GM19324 (cell line): ENCODE measurements at regions not wholly inside any gene's neighbourhood (a gene's known extent, or its start where the extent isn't known, plus 50 kb on each side); places are given as distances from the start of the nearest gene placed in this dataset.
A peak's percentile ranks its signal among the peaks of the same experiment; 100 is the strongest.
"Not testable (repeated sequence)": the region's sequence is repeated elsewhere in the genome, so short reads cannot be mapped to it uniquely, and the experiment has no call there.

Experiments used
- ATAC-seq: cut with Tn5 transposase; IDR thresholded peaks from one replicate; pipeline ENCODE4 v1.9.1; 2021; ENCODE audit warnings: mild to moderate bottlenecking, moderate library complexity; ENCODE audit not compliant: unreplicated experiment, low FRiP score

DNA sequence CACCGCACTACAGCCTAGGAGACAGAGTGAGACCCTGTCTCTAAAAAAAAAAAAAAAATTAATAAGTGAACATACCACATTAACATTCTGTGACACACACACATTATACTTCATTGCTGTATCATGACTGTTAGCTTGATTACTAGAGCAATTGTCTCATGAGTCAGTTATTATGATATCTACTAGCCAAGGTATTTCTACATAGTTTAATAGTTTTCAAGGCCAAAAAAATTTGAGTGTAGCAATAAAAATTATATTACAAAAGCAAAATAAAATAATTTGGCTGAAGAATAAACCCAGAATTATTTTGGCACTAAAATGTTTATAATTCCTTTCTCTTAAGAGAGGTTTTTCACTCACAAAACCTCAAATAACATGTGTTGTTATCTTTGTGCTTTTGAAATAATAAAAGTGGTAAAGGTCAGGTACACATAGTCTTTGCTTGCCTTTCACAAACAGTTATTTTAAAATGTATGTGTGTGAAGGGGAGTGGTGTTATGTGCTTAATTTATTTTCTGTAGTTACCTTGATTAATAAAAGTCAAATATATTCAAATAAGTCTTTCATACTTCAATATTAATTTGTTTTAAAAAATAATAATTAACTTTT is 136.9 kb upstream of the SPOPL start:
- ATAC-seq: no peak

DNA sequence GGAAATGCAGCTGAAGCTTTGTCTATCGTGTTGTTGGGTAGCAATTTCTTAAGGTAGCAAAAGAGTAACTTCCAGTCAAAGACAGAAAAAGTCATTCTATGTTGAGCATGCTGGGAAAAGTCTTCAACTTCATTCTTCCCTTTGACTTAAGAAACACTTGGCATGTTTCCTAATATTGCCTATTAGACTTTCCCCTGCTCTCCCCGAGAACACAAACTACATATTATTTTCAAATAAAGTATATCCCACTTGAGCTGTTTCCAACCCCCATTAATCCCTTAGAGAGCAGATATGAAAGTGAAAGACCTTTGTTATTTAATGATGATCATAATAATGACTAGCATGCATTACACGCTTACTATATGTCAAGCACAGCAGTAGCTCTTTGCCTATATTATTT is 136.0 kb upstream of the SPOPL start:
- ATAC-seq: no peak

DNA sequence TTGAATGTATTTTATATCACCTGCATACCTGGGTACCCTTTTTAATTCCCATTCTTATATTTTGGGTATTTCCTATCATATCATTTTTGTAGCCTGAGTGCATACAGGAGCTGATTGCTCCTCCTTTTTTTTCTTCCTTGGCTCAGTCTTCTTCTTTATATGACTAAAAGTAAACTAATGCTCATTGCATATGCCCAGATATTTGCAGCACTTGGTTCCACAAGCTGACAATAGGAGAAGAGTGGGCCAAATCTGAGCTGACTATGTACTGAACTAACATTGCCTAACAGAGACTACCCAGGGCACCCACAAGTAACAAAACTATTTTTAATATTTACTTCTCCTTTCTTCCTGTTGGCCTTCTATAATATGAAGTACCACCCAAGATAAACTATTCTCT is 131.7 kb upstream of the SPOPL start:
- ATAC-seq: no peak

DNA sequence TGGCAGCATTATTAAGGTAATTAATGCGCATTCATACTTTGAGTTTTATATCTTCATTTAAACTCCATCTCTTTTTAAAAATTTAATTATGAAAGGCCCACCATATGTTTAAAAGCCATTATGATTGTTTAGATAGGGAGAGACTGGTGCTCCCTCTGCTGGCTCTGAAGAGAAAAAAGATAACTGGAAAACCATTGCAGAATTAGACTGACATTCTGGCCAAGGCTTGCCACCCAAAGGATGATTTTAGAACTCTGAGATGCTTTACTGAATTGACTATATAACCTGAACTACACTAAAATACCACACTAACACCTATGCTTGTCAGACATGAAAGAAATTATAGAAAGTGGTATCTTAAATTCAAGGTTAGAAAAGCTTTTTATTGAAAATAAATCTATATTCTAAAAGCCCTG is 127.6 kb upstream of the SPOPL start:
- ATAC-seq: no peak

DNA sequence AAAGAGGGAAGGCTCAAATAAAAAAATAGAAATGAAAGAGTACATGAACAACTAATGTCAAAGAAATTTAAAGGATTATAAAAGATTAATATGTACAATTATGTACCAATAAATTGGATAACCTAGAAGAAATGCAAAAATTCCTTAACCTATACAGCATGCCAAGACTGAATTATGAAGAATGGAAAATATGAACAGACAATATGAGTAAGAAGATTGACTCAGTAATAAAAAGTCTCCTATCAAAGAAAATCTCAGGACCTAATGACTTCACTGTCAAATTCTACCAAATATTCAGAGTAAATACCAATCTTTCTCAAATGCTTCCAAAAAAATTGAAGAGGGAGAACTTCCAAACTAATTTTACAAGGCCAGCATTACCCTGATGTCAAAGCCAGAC is 120.2 kb upstream of the SPOPL start:
- ATAC-seq: no peak

DNA sequence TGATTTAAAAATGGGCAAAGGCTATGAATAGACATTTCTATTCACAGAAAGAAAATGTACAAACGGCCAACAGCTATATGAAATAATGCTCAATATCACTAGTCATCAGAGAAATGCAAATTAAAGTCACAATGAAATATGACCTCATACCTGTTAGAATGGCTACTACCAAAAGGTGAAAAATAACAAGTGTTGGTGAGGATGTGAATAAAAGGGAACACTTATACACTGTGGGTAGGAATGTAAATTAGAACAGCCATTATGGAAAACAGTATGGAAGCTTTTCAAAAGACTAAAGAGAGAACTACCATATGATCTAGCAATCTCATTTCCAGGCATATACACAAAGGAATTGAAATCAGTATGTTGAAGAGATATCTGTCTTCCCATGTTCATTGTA is 118.9 kb upstream of the SPOPL start:
- ATAC-seq: no peak

DNA sequence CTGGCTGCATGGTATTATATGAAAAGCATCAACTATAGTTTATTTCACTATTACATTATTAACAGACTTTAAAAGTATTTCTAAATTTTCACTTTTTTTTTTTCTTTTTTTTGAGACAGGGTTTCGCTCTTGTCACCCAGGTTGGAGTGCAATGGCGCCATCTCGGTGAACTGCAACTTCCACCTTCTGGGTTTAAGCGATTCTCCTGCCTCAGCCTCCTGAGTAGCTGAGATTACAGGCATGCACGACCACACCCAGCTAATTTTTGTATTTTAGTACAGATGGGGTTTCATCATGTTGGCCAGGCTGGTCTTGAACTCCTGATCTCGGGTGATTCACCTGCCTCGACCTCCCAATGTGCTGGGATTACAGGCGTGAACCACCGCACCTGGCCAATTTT is 115.4 kb upstream of the SPOPL start:
- ATAC-seq: not testable (repeated sequence)

DNA sequence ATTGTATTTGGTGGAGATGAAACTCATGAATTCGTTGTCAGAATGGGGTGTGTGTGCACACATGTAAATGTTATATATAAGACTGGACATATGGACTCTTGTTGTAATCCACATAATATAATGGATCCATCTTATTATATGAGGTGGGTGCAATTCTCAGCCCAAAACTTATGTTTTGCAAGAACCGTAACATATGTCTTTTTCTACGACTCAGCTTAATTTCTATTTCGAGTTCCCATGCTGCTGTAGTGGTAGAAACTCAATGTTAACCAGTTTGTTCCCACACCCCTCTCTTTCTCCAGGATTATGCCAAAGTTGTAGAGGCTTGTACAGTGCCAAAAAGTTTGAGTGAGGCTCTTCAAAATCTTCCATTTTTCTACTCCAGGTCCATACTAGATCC is 112.5 kb upstream of the SPOPL start:
- ATAC-seq: no peak

DNA sequence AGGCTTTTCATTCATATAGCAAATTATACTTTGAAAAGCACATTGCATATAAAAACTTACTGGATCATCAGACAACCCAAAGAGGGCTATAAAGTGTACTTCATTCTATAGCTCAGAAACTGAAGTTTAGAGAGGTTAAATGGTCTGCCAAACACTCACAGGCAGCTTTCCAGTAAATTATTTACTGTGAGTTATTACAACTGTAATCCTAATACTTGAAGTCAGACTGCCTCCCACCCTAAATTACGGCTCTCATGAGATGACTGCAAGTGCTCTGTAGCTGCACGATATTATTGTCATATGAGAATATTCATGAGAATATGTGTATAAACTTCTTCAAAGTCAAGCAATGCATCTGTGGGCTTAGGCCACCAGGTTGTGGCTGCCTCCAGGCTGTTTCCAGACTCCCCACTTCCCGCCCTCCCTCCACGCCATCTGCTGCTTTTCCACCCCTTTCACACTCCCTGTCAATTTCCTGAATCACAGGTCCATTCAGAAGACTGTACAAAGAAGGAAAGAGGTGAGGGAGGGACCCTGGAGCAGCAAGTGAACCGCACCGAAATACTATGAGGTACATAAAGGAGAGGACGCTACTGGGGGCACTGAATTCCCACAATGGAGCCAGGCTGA is 111.1 kb upstream of the SPOPL start:
- no peak for ATAC-seq

DNA sequence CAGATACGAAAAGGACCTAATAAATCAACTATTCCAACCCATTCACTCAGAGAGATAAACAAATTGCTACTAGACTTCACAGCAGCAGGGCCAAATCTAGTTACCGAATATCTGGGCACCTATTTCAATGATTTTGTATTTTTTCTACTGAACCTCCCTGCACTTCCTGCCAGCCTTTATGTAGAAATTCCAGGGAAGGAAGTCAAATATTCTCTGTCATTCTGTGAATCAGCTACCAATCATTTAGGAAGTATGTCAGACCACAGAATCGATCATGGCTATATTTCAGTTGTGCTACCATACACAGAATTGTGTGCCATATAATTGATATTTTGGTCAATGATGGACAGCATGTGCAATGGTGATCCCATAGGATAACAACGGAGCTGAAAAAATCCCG is 109.6 kb upstream of the SPOPL start:
- no peak for ATAC-seq

DNA sequence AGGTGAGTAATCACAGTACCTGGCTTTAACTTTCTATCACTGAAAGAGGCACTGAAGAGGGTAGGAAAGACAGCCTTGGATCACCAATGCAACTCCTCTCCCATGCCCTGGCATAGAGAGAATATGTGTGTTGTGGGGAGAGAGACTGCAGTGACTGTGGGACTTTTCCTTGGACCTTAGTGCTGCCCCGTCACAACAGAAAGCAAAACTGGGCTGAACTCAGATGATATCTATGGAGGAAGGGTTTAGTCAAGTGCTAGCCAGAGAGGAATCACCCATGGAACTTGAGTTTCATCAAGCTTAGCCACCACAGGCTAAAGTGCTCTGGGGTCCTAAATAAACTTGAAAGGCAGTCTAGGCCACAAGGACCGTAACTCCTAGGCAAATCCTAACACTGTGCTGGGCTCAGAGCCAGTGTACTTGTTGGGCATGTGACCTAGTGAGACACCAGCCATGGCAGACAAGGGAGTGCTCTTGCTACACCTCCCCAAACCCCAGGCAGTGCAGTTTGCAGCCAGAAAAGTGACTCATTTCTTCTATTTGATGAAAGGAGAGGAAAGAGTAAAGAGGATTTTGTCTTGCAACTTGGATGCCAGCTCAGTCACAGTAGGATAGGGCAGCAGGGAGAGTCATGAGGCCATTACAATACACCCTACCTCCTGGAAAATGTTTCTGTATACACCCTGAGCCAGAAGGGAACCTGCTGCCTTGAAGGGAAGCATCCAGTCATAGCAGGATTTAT is 105.8 kb upstream of the SPOPL start:
- peak; percentile 51 for ATAC-seq

DNA sequence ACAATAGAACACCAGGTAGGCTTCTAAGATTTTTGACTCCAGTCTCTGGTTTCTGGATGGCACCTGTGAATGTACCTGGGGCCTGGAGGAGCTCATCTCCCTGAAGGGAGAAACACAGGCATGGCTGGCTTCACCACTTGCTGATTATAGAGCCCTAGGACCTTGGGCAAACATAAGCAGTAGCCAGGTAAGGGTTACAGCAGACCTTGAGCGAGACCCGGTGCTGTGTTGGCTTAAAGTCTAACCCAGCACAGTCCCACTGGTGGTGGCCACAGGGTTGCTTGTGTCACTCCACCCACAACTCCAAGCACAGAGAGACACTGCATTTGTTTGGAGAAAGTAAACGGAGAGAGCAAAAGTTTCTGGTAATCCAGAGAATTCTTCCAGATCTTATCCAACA is 104.7 kb upstream of the SPOPL start:
- ATAC-seq: no peak

DNA sequence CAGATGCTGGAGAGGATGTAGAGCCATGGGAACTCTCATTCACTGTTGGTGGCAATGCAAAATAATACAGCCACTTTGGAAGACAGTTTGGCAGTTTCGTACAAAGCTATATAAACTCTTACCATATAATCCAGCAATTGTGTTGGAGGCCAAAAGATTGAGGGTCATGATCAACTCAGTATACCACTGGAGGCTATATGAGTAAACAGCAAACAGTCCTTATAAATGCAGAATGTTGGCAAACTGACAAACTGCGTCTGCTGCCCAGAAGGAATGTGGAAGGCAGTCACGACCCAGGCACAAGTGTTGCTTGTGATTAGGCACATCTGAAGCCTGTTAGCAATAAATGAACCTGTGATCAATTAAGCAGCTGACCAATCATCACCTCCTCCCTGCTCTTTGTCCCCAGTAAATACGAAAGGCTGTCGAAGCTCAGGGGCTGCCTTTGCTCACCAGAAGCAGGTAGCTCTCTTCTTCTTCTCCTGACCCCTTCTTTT is 98.1 kb upstream of the SPOPL start:
- ATAC-seq: no peak

DNA sequence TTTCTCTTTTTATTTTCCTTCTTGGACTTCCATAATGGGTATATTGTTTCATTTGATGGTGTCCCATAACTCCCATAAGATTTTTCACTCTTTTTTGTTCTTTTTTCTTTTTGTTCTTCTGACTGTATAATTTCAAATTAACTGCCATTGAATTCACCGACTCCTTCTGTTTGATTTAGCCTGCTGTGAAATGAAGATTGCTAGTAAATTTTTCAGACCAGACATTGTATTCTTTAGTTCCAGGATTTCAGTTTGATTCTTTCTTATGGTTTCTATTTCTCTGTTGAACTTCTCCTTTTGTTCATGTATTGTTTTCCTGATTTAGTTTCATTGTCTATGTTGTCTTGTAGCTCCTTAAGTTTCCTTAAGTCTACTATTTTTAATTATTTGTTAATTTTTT is 87.6 kb upstream of the SPOPL start:
- ATAC-seq: no peak

DNA sequence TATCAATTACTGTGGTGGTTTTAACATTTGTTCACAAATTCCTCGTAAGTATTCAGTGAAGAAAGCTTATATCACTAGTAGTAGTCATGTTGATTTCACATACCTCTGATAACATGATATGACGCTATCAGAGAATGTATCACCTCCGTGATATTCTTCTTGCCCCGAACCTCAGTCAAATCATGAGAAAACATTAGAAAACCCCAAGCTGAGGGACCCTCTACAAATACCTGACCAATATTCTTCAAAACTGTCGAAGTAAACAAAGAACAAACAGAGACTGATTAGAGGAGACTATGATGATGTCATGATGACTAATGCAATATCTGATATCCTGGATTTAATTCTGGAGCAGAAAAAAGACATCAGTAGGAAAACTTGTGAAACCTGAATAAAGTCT is 85.6 kb upstream of the SPOPL start:
- no peak for ATAC-seq

DNA sequence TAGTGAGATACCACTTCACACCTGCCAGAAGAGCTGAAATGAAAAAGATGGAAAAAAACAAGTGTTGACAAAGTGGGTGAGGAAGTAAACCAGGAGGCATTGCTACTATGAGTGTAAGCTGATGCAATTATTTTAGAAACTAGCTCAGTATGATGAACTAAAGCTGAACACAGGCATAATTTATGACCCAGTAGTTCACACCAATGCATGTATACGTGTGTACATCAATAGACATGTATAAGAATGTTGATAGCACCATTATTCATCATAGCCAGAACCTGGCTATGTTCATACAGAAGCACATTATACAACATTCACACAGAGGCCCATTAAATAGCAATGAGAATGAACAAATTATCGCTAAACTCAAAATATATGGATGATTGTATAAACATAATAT is 83.1 kb upstream of the SPOPL start:
- no peak for ATAC-seq

DNA sequence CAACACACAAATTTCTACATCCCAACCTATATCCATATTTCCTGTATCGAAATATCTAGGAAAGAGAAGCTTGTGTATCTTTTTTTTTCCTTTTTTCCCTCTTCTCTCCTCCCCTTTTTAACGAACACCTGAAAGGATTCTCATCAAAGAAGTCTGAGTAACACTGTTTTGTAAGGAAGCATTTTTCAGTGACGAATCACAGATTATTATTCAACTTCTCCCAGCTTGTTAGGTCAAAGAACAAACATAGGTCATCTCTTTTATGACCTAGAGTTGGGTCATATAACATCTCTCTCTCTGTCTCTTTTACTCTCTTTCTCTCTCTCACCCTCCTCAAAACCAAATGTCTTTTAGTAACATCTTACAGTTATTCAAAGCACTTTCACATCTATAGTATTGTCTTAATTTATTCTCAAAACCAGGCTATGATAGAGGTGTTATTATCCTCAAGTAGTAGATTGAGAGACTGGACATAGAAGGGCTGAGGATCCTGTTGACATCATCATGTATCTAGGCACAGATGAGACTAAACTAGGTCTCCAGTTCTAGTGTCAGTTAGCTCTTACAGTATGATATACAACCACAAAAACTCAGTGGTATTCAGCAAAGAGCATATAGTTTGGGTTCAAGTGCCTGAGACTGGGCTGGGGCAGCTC is 80.1 kb upstream of the SPOPL start:
- ATAC-seq: no peak

DNA sequence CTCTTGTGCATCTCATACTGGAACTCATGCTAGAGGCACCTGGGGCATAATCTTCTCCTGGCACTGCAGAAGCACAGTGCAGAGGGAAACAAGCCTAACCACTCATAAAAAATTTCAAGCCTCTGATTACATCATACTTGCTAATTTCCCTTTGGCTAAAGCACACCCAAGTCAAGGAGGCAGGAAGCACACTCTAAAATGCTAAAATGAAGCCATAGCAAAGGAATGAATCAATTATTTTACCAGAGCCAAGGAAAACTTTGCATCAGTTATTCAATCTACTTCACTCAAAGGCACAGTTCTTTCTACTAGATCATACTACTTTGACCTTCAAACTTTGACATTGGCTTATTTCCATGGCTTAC is 79.6 kb upstream of the SPOPL start:
- no peak for ATAC-seq

DNA sequence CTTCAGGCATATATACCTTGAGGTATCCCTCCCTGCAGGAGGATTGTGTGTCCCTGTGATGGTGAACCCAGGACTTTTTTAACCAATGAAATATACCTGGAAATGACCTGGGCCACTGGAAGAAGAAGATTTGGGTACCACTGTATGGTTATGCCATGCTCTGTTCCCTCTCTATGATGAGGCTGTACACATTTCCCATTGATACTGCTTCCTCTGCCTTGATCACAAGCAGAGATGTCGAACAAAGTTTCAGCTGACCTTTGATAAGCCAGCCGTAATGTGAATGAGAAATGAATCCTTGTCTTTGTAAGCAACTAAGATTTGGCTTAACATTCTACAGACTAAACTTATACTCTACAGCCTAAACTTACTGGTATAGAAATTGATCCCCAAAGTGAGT is 78.4 kb upstream of the SPOPL start:
- no peak for ATAC-seq

DNA sequence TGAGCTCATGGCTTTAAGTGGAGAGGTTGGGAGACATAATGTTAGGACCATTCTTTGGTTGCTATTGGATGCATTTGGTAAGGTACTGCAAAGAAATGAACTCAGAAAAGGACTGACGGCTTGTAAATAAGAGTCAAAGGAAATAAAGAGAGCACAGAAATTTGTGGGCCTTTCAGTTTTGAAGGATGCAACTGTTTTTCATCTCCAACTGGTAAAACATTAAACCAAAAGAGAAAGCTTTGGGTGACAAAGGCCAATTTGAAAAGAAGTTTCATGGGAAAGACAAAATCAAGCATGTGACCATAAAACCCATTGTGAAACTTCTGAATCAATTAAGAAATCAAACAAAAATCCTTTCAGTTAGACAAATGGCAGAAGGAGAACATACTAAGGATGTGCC is 77.8 kb upstream of the SPOPL start:
- no peak for ATAC-seq

DNA sequence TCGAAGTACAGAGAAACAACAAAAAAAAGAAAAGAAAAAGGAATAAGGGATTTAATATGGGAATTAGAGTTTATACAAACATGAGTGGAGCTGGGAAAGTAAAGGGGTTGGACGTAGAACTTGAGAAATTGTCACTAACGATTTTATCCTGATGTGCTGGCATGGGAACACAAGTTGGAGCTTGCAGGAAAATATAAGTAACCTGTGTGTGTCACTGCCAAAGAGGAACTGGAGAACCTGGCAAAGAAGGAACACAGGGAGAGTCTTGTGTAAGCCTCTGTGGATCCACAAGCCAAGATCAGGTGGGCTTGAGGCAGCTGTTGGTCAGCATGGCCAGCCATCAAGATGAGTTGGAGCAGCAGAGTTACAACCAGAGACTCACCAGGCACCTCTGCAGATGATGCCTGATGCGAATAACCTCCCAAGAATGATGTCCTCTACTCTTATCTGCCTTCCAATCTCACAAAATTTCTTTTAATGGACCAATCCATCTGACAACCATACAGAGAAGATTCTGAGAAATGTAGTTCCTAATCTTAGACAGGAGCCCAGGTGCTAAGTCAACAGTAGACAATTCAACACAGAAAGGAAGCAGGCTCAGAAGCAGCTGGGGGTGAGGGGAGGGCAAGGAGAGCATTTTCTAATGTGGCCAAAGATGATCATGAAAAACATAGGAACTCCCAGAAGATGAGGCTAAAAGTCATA is 77.0 kb upstream of the SPOPL start:
- ATAC-seq: no peak
